ENCODE measurements at regions not wholly inside any gene's neighbourhood (a gene's known extent, or its start where the extent isn't known, plus 50 kb on each side); places are given as distances from the start of the nearest gene placed in this dataset.

DNA sequence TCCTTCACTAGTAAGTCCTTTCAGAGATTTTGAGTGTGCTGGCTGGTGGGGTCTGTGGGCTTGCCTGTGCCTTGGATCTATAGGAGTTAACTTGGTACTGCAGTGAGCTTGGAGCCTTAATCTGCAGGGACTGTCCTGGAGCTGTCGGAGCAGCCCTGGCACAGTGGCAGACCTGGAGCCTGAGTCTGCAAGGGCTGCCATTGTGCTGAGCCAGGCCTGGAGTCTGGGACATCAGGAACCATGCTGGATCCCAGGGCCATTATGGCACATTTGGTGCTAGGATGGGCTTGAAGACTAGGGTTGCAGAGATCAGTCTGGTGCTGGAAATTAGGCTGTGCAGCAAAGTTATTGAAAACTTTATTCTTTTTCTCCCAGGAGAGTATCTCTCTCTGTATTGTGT lies 665.4 kb downstream of the METTL15 start:
- Histone ChIP-seq H4K8ac (ENCODE audit: low read depth, low read length) (no peak overlapping the region), H4K12ac (ENCODE audit: low read depth, low read length) (no peak overlapping the region), H2AFZ (ENCODE audit: insufficient read depth, low read length, poor library complexity) (no peak overlapping the region), H3K27me3 (ENCODE audit: insufficient read depth, low read length) (no peaks in the 10 kb centered on the region), H2BK12ac (ENCODE audit: low read length) (no peak overlapping the region), H3K9me3 (ENCODE audit: insufficient read depth, low read depth, low read length) (peaks cover 2% of the 10 kb centered on the region), H2BK5ac (ENCODE audit: low read depth, low read length, poor library complexity) (no peak overlapping the region), H2BK120ac (ENCODE audit: insufficient read depth, low read length, poor library complexity) (no peak overlapping the region), H3K14ac (ENCODE audit: low read length) (no peak overlapping the region), H3K18ac (ENCODE audit: low read length) (no peak overlapping the region), H4K91ac (ENCODE audit: low read depth, low read length) (no peak overlapping the region), H3K4ac (ENCODE audit: low read depth, low read length) (no peak overlapping the region), H3K4me2 (ENCODE audit: low read length) (no peak overlapping the region), H3K9ac (ENCODE audit: low read length) (no peak overlapping the region), H3K4me3 (ENCODE audit: low read depth, low read length) (no peak overlapping the region), H3K23ac (ENCODE audit: low read length) (no peak overlapping the region), H3K27ac (ENCODE audit: low read depth, low read length) (no peak overlapping the region), H3K4me1 (ENCODE audit: control insufficient read depth in 1 of 2, insufficient read depth in 2 of 2, low read length in 2 of 2) (no peaks in the 10 kb centered on the region), H3K79me2 (ENCODE audit: control insufficient read depth, insufficient read depth, low read length, poor library complexity) (no peaks in the 10 kb centered on the region), H3K79me1 (ENCODE audit: low read length) (no peaks in the 10 kb centered on the region), H3K36me3 (ENCODE audit: control insufficient read depth in 1 of 2, insufficient read depth in 2 of 2, low read length in 2 of 2) (no peaks in the 10 kb centered on the region), H2AK5ac (ENCODE audit: low read length) (no peak overlapping the region)
- DNase-seq: no peak
- WGBS (ENCODE audit: extremely low coverage, insufficient coverage, insufficient read length): no CpG with 5 or more reads among the region's 1 CpG

GRCh38 chr11:28770806-28771205 lies 662.6 kb downstream of the METTL15 start:
- H3K27me3 ChIP-seq (ENCODE audit: insufficient read depth, low read length): no peaks in the 10 kb centered on the region

DNA sequence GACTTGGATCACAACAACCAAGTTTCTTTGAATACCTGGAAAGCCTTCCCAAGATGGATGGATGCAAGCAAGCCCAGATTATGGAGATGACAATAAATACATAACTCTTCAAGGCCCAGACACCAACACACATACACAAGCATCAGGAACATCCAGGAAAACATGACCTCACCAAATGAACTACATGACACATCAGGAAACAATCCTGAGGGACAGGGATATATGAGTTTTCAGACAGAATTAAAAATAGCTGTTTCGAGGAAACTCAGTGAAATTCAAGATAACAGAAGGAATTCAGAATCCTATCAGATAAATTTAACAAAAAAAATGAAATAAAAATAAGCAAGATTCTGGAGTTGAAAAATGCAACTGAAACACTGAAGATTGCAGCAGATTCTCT lies 659.4 kb downstream of the METTL15 start:
- Histone ChIP-seq H3K27ac (ENCODE audit: low read depth, low read length) (no peak overlapping the region), H3K23ac (ENCODE audit: low read length) (no peak overlapping the region), H3K18ac (ENCODE audit: low read length) (no peak overlapping the region), H3K4me1 (ENCODE audit: control insufficient read depth in 1 of 2, insufficient read depth in 2 of 2, low read length in 2 of 2) (no peaks in the 10 kb centered on the region), H2BK120ac (ENCODE audit: insufficient read depth, low read length, poor library complexity) (no peak overlapping the region), H3K79me2 (ENCODE audit: control insufficient read depth, insufficient read depth, low read length, poor library complexity) (no peaks in the 10 kb centered on the region), H2BK5ac (ENCODE audit: low read depth, low read length, poor library complexity) (no peak overlapping the region), H3K4me3 (ENCODE audit: low read depth, low read length) (no peak overlapping the region), H3K14ac (ENCODE audit: low read length) (no peak overlapping the region), H3K4ac (ENCODE audit: low read depth, low read length) (no peak overlapping the region), H3K9me3 (ENCODE audit: insufficient read depth, low read depth, low read length) (no peaks in the 10 kb centered on the region), H3K36me3 (ENCODE audit: control insufficient read depth in 1 of 2, insufficient read depth in 2 of 2, low read length in 2 of 2) (no peaks in the 10 kb centered on the region), H4K12ac (ENCODE audit: low read depth, low read length) (no peak overlapping the region), H4K8ac (ENCODE audit: low read depth, low read length) (no peak overlapping the region), H4K91ac (ENCODE audit: low read depth, low read length) (no peak overlapping the region), H2AK5ac (ENCODE audit: low read length) (no peak overlapping the region), H2BK12ac (ENCODE audit: low read length) (no peak overlapping the region), H3K4me2 (ENCODE audit: low read length) (no peak overlapping the region), H2AFZ (ENCODE audit: insufficient read depth, low read length, poor library complexity) (no peak overlapping the region), H3K9ac (ENCODE audit: low read length) (no peak overlapping the region), H3K27me3 (ENCODE audit: insufficient read depth, low read length) (no peaks in the 10 kb centered on the region), H3K79me1 (ENCODE audit: low read length) (no peaks in the 10 kb centered on the region)
- no CpG with 5 or more reads among the region's 1 CpG for WGBS (ENCODE audit: extremely low coverage, insufficient coverage, insufficient read length)
- DNase-seq: peak in 1 of 2 donors; percentile 63

More at GRCh38 chr11:28770806-28771205, 662.6 kb downstream of the METTL15 start:
- no CpG with 5 or more reads among the region's 1 CpG for WGBS (ENCODE audit: extremely low coverage, insufficient coverage, insufficient read length)
- no peak overlapping the region for H2AFZ ChIP-seq (ENCODE audit: insufficient read depth, low read length, poor library complexity)
- H3K4ac ChIP-seq (ENCODE audit: low read depth, low read length): no peak overlapping the region
- H3K14ac ChIP-seq (ENCODE audit: low read length): no peak overlapping the region
- no peak overlapping the region for H3K4me2 ChIP-seq (ENCODE audit: low read length)
- H4K91ac ChIP-seq (ENCODE audit: low read depth, low read length): no peak overlapping the region
- H3K27ac ChIP-seq (ENCODE audit: low read depth, low read length): no peak overlapping the region
- no peak overlapping the region for H3K18ac ChIP-seq (ENCODE audit: low read length)
- H2BK120ac ChIP-seq (ENCODE audit: insufficient read depth, low read length, poor library complexity): no peak overlapping the region
- peaks cover 2% of the 10 kb centered on the region for H3K9me3 ChIP-seq (ENCODE audit: insufficient read depth, low read depth, low read length)
- no peak overlapping the region for H3K9ac ChIP-seq (ENCODE audit: low read length)
- no peak overlapping the region for H2AK5ac ChIP-seq (ENCODE audit: low read length)
- H3K36me3 ChIP-seq (ENCODE audit: control insufficient read depth in 1 of 2, insufficient read depth in 2 of 2, low read length in 2 of 2): no peaks in the 10 kb centered on the region
- DNase-seq: peak in 1 of 2 donors; percentile 15
- no peaks in the 10 kb centered on the region for H3K79me2 ChIP-seq (ENCODE audit: control insufficient read depth, insufficient read depth, low read length, poor library complexity)
- H2BK5ac ChIP-seq (ENCODE audit: low read depth, low read length, poor library complexity): no peak overlapping the region
- no peak overlapping the region for H3K4me3 ChIP-seq (ENCODE audit: low read depth, low read length)
- no peak overlapping the region for H2BK12ac ChIP-seq (ENCODE audit: low read length)
- no peak overlapping the region for H3K23ac ChIP-seq (ENCODE audit: low read length)
- H3K4me1 ChIP-seq (ENCODE audit: control insufficient read depth in 1 of 2, insufficient read depth in 2 of 2, low read length in 2 of 2): no peaks in the 10 kb centered on the region
- no peak overlapping the region for H4K8ac ChIP-seq (ENCODE audit: low read depth, low read length)
- no peak overlapping the region for H4K12ac ChIP-seq (ENCODE audit: low read depth, low read length)
- H3K79me1 ChIP-seq (ENCODE audit: low read length): no peaks in the 10 kb centered on the region

GRCh38 chr11:28763876-28764275 lies 655.7 kb downstream of the METTL15 start:
- H3K9ac ChIP-seq (ENCODE audit: low read length): no peak overlapping the region
- no peak overlapping the region for H3K14ac ChIP-seq (ENCODE audit: low read length)
- H4K8ac ChIP-seq (ENCODE audit: low read depth, low read length): no peak overlapping the region
- no peak overlapping the region for H3K4me3 ChIP-seq (ENCODE audit: low read depth, low read length)
- no peak overlapping the region for H4K12ac ChIP-seq (ENCODE audit: low read depth, low read length)
- H3K27ac ChIP-seq (ENCODE audit: low read depth, low read length): no peak overlapping the region
- no peaks in the 10 kb centered on the region for H3K9me3 ChIP-seq (ENCODE audit: insufficient read depth, low read depth, low read length)
- no peaks in the 10 kb centered on the region for H3K79me1 ChIP-seq (ENCODE audit: low read length)
- no peaks in the 10 kb centered on the region for H3K27me3 ChIP-seq (ENCODE audit: insufficient read depth, low read length)
- WGBS (ENCODE audit: extremely low coverage, insufficient coverage, insufficient read length): no CpG with 5 or more reads among the region's 1 CpG
- no peak for DNase-seq
- H2BK120ac ChIP-seq (ENCODE audit: insufficient read depth, low read length, poor library complexity): no peak overlapping the region
- no peak overlapping the region for H2BK12ac ChIP-seq (ENCODE audit: low read length)
- no peak overlapping the region for H2AFZ ChIP-seq (ENCODE audit: insufficient read depth, low read length, poor library complexity)
- H3K18ac ChIP-seq (ENCODE audit: low read length): no peak overlapping the region
- no peak overlapping the region for H2BK5ac ChIP-seq (ENCODE audit: low read depth, low read length, poor library complexity)
- no peak overlapping the region for H3K4ac ChIP-seq (ENCODE audit: low read depth, low read length)
- H3K36me3 ChIP-seq (ENCODE audit: control insufficient read depth in 1 of 2, insufficient read depth in 2 of 2, low read length in 2 of 2): no peaks in the 10 kb centered on the region
- H3K4me1 ChIP-seq (ENCODE audit: control insufficient read depth in 1 of 2, insufficient read depth in 2 of 2, low read length in 2 of 2): no peaks in the 10 kb centered on the region
- H2AK5ac ChIP-seq (ENCODE audit: low read length): no peak overlapping the region
- no peaks in the 10 kb centered on the region for H3K79me2 ChIP-seq (ENCODE audit: control insufficient read depth, insufficient read depth, low read length, poor library complexity)
- H3K23ac ChIP-seq (ENCODE audit: low read length): no peak overlapping the region
- no peak overlapping the region for H4K91ac ChIP-seq (ENCODE audit: low read depth, low read length)
- no peak overlapping the region for H3K4me2 ChIP-seq (ENCODE audit: low read length)

Measured in trophoblast cell (in vitro differentiated cells and primary cell).